ENCODE measurements at regions not wholly inside any gene's neighbourhood (a gene's known extent, or its start where the extent isn't known, plus 50 kb on each side); places are given as distances from the start of the nearest gene placed in this dataset.

- TF ChIP-seq CTCF (conservative IDR thresholded peaks at IDR 0.05; ENCODE audit: low read depth, low read length) (no peak), MXI1 (IDR thresholded peaks at IDR 0.05; ENCODE audit: borderline replicate concordance, low read depth, low read length) (no peak), FOS (IDR thresholded peaks at IDR 0.05; ENCODE audit: low read depth, low read length) (no peak), POLR2A (IDR thresholded peaks at IDR 0.05; ENCODE audit: low read depth, low read length) (no peak), NFE2L2 (IDR thresholded peaks at IDR 0.05; ENCODE audit: low read depth, low read length) (no peak), CHD1 (IDR thresholded peaks at IDR 0.05; ENCODE audit: low read depth, low read length) (no peak), BHLHE40 (IDR thresholded peaks at IDR 0.05; ENCODE audit: low read depth, low read length) (no peak), RCOR1 (IDR thresholded peaks at IDR 0.05; ENCODE audit: insufficient replicate concordance, low read length) (no peak), CEBPB (IDR thresholded peaks at IDR 0.05; ENCODE audit: low read depth, low read length) (no peak), RAD21 (IDR thresholded peaks at IDR 0.05; ENCODE audit: low read length) (no peak), SMC3 (IDR thresholded peaks at IDR 0.05; ENCODE audit: low read depth, low read length) (no peak), MAZ (IDR thresholded peaks at IDR 0.05; ENCODE audit: borderline replicate concordance, low read depth, low read length) (no peak), RFX5 (IDR thresholded peaks at IDR 0.05; ENCODE audit: low read depth, low read length) (no peak), MAFK (IDR thresholded peaks at IDR 0.05; ENCODE audit: low read depth, low read length) (no peak)
These were observed 1191.1 kb downstream of the SORCS1 start for GRCh38 chr10:105973360-105973759.
